Dermis microvascular lymphatic vessel endothelial cell (primary cell): ENCODE measurements at regions not wholly inside any gene's neighbourhood (a gene's known extent, or its start where the extent isn't known, plus 50 kb on each side); places are given as distances from the start of the nearest gene placed in this dataset.

Experiments
- DNase-seq, 2 donors: peaks; one replicate each; pipeline versions ENCODE4 v3.0.0 to v3.0.0-alpha.2; 2010; ENCODE audit warnings: low read depth in 2 of 2

DNA sequence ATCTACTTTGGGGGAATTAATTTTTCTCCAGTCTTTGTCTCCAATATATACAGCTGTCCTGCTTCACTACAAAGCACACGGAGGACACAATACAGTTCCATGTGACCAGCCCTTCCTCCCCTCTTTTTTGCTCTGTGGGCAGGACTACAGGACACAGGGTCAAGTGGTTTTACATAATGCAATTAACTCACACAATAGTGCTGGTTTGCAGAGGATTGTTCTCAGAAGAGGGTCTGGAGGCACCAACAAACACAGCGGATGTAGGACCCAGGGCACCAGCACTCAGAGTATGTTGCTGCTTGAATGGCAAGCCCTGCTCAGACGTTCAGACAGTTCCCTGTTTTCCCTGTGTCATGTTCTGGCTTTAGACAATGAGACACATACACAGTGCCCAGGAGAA is 52.0 kb upstream of the NPTX2 start:
- DNase-seq, result no peak

DNA sequence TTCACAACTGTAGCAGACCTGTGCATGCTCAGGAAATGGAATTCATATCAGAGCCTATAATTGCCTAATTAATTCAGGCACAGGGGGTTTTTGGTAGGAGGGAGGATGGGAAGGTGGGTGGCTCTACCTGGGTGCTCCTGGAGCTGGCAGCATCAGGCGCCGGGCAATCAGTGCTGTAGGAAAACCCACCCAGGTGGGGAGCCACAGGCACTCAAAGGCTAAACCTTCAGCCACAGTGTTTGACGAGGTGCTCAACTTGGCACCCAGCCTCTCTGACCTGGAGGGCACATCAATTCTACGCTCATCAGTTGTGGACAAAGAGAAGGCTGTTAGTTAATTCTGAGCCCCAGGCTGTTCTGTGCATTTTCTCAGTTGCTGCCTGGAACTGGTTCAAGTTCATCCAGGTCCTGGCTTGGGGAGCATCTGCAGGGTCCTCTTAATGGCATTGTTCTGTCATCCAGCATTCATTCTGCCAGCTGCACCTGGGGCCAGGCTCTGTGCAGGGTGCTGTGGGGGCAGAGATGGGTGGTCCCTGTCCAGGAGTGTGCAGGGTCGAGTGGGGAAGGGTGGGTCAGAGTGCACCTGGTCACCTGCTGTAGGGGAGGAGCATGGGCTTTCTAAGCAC is 54.1 kb upstream of the NPTX2 start:
- no peak for DNase-seq

DNA sequence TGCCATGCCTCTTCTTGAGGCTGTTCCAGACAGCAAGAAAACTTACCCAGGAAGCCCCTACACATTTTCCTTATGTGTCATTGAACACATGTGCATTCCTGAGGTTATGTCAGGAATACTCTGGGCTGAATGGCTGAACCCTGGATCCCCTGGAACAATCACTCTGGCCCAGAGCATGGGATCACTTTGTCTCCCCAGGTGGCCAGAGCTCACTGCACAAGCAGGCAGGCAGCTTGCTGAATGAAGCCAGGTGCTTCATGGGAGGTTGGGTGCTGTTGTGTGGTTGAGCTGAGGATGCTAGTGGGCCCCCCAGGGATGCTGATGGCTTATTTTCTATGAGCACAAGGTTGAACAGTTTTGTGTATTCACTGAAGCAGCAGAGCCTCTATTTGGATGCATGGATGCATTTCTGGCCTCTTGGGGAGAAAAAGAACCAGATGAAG is 54.7 kb upstream of the NPTX2 start:
- no peak for DNase-seq

DNA sequence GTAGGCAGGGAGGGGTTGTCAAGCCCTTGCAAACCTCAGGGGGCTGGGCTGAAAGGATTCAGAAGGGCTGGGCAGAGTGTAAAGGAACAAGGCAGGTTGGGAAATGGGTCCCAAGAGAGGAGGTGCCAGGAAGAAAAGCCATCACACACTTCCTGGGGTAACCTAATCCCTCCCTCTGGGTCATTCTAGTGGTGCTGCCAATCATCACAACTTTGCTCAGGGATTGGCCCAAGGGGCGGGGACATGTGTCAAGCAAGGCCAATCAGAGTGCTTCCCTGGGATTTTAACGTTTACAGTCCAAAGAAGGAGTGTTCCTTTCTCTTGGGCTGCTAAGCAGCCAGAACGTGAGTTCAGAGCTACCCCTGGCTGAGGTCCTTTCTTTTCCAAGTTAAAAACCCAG is 57.1 kb upstream of the NPTX2 start:
- DNase-seq, result no peak

DNA sequence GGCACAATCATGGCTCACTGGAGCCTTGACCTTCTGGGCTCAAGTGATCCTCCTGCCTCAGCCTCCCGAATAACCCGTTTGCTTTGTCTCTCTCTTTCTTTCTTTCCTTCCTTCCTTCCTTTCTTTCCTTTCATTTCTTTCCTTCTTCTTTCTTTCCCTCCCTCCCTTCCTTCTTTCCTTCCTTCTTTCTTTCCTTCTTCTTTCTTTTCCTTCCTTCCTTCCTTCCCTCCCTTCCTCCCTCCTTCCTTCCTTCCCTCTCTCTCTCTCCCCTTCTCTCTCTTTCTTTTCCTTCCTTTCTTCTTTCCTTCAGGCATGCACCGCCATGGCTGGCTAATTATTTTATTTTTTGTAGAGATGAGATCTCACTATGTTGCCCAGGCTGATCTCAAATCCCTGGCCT is 57.9 kb upstream of the NPTX2 start:
- no peak for DNase-seq

DNA sequence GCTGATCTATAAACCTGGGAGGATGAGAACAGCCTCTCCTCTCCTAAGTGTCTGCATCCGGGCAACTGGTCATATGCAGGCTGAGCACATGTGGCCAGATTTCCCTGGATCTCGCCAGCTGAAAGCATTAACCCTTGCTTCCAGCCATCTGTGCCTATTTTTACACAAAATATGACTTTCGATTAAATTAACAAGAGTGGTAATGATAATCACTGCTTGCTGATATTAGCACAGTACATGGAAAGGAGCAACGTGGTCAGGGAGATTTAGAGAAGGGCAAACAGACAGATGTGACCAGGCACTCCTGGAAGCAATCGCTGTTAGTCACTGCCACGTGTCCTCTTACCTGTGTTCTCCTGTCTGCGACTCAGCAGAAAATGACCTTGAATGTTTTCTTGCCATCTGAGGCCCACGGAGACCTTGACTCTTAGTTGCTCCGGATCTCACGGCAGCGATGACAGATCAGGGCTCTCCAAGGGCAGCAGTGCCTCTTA is 59.5 kb upstream of the NPTX2 start:
- DNase-seq, result no peak

DNA sequence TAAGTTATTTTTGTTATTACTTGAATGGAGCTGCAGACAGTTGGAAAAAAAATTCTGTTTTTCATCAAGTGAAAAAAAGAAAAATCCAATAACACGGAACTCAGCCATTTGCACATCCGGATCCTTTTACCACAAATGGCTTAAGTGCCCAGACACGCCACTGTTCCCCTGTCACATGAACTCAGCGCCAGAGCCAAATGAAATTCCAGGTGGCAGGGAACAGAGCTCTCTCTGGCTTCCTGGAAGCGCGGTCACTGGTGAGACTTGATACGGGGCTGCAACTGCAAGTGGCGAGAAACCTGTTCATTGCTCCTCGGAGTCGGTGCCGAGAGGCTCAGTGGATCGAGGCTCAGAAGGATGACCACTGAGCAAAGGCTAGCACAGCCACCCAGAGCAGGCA is 60.8 kb upstream of the NPTX2 start:
- no peak for DNase-seq

DNA sequence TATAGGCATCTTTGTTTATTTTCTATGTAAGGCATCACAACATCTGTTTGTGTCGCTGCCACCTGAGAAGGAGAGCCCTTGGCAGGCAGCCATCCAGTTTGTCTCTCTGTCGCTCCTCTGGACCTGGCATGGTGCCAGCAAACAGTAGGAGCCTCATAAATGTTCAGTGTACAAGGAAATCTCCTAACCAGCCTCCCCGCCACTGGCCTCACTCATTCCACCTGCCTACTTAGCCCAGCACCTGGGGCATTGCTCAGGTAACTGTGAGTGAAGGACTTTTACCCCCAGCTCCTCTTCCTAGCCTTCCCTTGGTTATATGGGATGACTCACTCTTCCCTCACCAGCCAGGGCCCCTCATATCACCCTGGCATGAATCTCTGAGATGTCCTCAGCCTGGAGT is 61.7 kb upstream of the NPTX2 start:
- DNase-seq, result no peak

DNA sequence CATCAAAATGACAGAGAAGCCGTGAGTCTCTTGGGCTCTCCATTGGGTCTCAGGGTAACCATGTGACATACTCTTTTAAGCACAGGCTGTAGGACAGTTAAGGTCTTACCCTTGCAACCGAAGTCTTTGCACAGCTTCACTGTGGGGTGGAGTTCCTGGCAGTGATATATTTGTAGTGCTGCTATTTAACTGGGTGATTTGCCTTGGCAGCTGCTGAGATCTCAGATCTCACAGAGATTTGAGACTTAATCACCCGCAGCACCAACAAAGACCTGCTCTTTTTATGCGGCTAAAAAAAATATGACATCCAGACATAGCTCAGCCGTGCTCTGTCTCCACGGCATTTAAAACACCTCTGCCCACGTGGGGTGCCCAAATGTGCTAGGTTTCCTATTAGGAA is 63.4 kb upstream of the NPTX2 start:
- no peak for DNase-seq

DNA sequence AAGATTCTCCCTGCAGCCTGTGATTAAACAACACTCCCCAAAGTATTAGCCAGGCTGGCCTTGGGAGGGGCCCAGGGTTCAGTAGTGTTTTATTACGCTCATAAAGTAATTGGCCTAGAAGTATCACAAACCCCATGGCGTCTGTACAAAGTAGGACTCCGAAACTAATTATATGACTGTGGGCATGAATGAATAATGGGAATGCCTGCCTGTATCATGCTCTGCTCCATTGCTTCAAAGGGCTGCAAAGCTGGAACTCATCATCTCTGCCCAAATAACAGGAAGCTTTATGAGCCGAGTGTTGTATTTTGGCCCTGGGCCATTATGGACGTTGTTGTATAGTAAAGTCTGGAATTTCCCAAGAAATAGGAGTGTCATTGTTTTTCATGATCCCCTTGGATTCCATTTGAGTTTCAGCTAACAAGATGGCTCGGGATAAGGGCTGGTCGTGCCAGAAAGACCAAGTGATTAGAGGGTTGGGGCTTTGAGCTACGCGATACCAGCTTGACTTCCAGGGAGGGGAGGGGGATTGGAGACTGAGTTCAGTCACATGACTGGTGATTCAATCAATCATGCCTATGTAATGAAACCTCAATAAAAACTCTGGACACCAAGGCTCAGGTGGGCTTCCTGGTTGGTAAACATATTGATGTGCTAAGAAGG is 65.3 kb upstream of the NPTX2 start:
- DNase-seq, result peak in 1 of 2 donors; percentile 53

DNA sequence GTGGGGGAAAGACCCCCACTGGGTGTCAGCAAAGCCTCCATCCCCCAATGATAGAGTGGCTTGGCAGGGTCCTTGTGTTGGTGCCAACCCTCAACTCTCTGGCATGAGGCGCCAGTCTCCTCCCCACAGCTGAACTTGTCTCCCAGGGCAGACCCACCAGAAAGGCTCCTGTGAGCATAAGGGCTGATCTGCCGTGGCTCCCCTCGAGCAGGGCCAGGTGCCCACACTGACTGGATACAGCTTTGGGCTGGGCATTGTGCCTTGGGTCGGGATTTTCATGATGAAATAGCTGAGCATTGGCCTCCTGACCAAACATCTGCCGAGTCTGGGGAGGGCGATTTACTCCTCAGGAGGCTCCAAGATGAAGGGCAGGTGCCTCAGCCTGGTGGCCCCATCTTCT is 68.1 kb upstream of the NPTX2 start:
- DNase-seq, result no peak

DNA sequence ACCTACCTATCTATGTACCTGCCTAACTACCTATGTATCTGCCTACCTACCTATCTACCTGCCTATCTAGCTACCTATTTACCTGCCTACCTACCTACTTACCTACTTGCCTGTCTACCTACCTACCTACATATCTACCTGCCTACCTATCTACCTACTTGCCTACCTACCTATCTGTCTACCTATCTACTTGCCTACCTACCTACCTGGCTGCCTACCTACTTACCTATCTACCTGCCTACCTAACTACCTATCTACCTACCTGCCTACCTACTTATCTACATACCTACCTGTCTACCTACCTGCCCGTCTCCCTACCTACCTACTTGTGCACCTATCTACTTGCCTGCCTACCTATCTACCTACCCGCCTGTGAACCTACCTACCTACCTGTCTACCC is 68.7 kb upstream of the NPTX2 start:
- DNase-seq, result no peak

DNA sequence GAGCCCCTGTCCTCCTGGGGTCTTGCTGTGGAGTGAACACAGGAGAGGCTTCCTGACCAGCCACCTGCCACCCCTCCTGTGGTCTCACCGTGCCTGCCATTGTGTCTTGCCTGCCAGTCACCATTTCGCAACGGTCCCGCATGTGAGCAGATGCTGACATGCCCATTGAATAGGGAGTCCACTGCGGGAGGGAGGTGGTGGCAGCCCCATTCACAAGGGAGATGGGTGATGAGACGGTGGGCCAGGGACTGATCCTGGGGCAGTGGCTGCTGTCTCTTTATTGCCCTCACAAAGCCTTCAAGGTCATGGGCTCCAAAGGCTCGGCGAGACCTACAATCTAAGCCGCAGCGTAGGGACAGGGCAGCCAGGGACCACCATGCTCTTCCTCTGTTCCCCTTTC is 76.0 kb upstream of the NPTX2 start:
- DNase-seq, result no peak

DNA sequence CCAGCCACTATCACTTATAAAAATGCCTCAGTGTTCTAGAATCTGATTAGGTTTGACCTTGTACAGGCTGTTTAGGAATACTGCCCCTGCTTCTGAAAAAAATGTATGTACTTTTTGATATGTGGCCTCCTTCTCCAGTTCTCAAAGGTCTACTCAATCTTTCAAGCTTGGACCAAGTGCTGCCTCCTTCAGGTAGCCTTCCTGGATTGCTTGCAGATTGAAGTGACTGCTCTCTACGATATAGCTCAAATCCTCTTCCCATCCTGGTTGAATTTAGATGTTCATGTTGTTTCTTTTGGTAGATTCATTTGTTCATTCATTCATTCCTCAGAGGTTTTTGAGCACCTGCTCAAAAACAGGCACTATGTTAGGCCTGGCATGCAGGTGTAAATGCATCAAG is 77.2 kb upstream of the NPTX2 start:
- DNase-seq, result no peak

DNA sequence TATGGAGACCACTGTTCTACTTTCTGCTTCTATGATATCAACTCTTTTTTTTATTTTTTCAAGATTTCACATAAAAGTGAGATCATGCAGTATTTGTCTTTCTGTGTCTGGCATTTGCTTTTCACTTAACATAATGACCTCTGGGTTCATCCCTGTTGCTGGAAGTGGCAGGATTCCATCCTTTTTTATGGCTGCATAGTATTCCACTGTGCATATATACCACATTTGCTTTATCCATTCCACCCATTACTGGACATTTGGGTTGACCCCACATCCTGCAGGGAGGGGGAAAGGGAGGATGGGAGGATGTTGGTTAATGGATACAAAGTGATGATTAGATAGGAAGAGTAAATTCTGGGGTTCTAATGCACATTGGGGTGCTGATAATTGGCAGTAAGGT is 80.3 kb upstream of the NPTX2 start:
- no peak for DNase-seq

DNA sequence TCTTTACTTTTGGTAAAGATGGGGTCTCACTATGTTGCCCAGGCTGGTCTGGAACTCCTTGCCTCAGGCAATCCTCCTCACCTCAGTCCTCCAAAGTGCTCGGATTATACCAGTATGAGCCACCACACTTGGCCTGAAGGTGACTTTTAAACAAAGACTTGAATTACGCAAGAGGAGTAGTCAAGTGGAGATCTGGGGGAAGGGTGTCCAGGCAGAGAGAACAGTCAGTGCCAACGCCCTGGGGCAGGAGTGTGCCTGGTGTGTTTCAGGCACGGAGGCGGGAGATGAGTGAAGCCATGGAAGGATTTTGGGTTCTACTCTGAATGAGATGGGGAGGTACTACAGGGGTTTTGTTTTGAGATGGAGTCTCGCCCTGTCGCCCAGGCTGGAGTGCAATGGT is 82.6 kb upstream of the NPTX2 start:
- DNase-seq, result no peak

DNA sequence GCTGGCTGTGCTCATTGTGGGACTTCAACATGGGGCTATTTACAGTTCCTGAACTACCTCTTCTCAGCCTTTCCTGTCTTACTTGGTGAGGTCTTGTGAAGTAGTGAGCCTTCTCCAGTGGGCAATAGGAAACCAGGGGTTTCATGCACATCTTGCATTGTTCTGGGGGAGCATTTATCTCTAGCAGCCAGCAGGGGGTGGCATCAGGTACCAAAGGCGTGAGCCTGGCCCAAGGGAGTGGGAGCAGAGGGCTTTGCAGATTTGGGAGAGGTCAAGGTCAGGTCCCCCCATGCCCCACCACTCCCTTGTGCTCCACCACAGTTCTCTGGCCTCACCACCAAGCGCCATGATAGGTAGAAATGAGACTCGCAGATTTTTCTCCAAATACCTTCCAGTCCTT is 85.4 kb upstream of the NPTX2 start:
- no peak for DNase-seq

DNA sequence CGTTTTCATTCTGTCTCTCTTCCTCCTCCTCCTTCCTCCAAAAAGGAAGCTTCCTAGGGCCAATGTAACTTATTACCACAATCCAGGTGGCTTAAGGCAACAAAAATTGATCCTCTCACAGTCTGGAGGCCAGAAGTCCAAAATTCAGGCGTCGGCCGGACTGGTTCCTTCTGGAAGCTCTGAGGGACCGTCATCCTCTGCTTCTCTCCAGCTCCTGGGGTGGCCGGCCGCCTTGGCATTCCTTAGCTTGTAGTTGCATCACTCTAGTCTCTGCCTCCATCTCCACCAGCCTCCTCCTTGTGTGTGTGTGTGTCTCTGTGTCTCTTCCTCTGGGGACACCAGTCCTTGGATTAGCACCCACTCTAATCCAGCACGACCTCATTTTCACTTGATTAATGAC is 89.0 kb upstream of the NPTX2 start:
- DNase-seq, result no peak

DNA sequence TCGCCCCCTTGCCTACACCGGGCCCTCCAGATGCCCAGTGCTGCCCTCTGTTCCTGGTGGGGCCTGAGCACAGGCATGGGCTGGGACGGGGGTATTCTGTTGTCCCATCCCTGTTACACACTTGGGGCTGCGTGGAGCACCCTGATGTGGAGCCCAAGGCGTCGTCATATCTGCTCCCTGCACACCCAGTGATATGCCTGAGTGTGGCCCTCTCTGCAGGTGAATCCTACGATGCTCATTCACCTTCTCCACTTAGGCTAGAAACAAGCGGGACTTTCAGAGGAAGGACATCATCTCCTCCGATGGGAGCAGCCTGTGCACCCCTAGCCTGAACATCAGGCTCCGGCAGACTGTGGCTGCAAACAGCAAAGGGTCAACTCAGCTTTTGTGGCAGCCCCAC is 91.0 kb upstream of the NPTX2 start:
- DNase-seq, result no peak

DNA sequence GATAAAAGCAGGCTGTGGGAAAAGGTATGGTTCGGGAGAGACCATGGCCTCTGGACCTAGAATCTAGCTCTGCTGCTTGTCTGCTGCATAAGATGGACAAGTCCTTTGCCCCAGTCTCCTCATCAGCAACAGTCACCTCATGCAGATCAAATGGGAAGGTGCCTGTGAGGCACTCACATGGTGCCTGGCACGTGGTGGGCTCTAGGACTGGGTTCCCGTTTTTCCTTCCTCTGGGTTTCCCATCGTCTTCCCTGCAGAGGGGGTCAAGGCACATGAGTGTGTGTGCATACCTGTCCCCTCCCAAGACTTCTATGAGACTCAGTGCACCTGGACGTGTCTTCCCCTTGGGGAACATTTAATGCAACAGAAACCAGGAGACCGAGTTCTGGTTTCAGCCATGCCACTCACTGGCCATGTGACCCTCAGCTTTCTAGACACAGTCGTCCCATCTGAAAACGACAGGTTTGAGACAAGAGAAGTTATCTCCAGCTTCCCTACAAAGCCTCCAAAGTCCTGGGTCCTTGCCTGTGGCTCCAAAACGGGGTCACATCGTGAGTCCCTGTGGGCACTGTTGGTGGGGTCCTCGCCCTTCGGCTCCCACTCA is 95.9 kb upstream of the NPTX2 start:
- DNase-seq, result no peak

DNA sequence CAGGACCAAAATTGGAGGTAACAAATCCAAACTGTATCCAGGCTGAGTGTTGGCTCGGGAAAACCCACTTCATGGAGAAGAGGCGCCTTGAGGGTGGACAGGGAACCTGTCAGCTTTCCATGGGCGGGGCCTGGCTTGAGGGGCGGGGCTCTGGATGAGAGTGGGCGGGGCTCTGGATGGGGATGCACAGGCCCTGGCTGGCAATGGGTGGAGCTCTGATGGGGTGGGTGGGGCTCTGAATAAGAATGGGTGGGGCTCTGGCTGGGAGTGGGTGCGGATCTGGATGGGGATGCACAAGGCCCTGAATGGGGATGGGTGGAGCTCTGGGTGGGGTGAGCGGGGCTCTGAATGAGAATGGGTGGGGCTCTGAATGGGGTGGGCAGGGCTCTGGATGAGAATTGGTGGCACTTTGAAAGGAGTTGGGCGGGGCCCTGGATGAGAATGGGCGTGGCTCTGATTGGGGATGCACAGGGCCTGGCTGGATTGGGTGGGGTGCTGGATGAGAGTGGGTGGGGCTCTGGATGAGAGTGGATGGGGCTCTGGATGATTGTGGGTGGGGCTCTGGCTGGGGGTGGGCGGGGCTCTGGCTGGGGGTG is 96.6 kb upstream of the NPTX2 start:
- DNase-seq, result no peak

DNA sequence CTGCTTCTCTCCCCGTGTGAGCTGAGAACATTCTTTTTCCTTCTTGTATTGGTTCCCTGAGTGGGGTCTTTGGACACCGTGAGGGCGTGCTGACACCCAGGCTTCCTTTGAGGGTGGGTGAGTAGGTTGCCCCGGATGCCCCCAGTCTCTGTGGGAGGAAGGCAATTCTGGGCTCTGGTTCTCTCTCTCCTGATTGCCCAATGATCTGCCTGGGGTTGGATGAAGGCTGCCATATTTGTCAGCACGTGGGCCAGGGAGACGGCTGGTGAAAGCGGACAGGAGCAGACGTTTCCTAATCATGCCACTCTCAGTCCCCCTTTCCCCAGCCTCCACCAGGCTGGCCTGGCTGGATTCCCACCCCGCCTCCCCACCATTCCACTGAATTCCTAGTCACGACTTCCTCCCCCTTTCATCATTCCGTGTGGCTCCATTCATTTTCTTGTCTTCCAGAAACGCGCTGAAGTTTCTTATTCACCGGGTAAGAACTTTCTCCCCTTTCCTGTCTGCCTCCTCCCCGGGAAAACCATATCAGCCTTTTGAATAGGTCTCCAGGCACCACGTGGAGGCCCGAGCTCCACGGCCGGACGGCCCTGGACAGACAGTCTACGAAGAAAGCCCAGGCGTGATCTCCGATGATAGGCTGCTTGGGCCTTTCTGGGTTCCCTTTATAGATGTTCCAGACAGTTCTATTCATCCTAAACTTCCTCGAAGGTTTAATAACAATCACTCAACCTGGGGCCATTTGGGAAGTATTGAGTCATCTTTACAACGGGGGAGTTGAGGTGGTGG is 98.7 kb upstream of the NPTX2 start:
- DNase-seq, result no peak
